IPS-18c (cell line): ENCODE measurements at regions not wholly inside any gene's neighbourhood (a gene's known extent, or its start where the extent isn't known, plus 50 kb on each side); places are given as distances from the start of the nearest gene placed in this dataset.

Experiments used
- H3K4me3 ChIP-seq: 2 replicates; pipeline ENCODE4 v1.7.0; 2013; ENCODE audit warnings: low read depth, mild to moderate bottlenecking, low read length, moderate library complexity; ENCODE audit not compliant: insufficient read depth
- H3K9me3 ChIP-seq: one replicate; pipeline ENCODE4 v1.6.1; 2013; ENCODE audit warnings: mild to moderate bottlenecking, low read length, moderate library complexity; ENCODE audit not compliant: control insufficient read depth, insufficient read depth

DNA sequence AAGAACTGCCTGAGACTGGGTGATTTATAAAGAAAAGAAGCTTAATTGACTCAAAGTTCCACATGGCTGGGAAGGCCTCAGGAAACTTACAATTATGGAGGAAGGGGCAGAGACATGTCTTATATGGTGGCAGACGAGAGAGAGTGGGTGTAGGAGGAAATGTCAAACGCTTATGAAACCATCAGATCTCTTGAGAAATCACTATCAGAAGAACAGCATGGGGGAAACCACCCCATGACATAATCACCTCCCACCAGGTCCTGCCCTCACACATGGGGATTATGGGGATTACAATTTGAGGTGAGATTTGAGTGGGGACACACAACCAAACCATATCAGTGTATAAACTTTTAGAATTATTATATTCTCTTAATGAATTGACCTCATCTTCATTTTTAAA is 335.9 kb upstream of the DPYD start:
- Histone ChIP-seq H3K4me3 (no peak overlapping the region), H3K9me3 (no peaks in the 10 kb centered on the region)

DNA sequence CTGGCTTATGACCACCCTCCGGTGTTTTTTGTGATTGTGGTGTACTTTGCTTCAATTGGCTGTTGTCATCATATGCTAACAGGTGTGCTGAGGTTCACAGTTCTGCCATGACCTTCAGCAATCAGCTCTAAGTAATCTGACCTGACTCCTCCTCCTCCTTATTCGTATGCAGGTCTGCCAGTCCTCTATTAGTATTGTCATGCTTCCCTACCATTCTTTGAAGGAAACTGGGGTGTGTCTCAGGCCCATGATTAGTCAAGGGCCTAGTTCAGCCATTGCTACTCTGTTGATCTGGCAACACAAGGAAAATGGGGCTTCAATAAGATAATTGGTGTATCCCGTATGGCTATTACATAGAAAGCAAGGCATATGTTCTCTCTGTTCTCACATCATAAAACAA is 332.3 kb upstream of the DPYD start:
- no peaks in the 10 kb centered on the region for H3K9me3 ChIP-seq
- H3K4me3 ChIP-seq = no peak overlapping the region

DNA sequence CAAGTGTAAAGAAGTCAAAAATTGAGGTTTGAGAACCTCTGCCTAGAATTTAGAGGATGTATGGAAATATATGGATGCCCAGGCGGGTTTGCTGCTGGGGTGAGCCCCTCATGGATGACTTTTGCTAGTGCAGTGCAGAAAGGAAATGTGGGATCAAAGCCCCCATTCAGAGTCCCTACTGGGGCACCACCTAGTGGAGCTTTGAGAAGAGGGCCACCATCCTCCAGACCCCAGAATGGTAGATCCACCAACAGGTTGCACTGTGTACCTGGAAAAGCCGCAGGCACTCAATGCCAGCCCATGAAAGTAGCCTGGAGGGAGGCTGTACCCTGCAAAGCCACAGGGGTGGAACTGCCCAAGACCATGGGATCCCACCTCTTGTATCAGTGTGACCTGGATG is 330.7 kb upstream of the DPYD start:
- H3K9me3 ChIP-seq = no peaks in the 10 kb centered on the region
- H3K4me3 ChIP-seq = no peak overlapping the region

DNA sequence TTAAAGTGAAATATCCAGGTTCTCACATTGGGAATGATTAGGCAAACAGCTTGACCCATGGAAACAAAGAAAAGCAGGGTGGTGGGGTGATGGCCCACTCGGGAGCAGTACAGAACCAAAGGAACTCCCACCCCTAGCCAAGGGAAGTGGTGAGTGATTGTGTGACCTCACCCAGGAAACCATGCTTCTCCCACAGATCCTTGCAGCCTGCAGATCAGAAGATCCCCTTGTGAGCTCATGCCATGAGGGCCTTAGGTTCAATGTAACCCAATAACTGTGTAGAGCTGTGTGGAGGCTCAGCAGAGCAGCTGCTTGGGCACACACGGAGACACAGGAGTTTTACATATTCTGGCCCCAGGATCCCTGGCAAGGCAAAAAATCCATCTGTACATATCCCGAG is 311.8 kb upstream of the DPYD start:
- H3K4me3 ChIP-seq = no peak overlapping the region
- H3K9me3 ChIP-seq = peaks cover 3% of the 10 kb centered on the region

DNA sequence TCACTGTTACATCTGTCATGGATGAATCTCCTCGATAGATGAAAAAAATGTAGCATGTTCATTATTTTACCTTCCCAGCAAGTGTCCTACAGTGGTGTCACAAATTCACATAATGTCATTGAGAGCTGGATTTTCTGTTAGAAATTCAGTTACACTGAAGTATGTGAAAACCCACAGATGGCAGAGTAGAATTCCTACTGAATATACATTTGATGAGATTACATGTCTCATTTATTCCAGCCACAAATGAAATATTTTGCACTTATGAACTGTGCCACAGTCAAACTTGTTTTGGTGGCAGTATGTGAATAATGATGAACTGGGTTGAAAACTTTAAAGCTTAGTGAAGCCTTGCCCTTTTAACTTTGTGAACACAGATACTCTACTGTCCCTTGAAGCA is 301.9 kb upstream of the DPYD start:
- Histone ChIP-seq H3K4me3 (no peak overlapping the region), H3K9me3 (no peaks in the 10 kb centered on the region)

DNA sequence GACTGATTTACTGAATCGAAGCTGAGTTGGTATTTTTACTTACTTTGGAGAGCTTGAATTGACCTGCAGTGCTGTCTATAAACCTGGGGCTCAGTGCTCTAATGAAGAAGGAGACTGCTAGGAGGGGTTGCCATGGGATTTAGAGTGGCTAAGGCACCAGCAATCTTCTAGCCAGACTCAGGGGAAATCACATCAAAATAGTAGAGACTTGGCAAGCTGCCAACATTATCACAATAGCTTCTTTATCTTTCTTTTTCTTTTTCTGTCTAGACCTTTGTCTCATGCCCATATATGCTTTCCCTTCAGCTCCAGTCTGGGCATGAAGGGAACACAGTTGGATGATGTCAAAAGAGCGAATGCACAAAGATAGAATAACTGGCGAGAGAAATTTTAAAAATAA is 301.1 kb upstream of the DPYD start:
- Histone ChIP-seq H3K4me3 (no peak overlapping the region), H3K9me3 (no peaks in the 10 kb centered on the region)

DNA sequence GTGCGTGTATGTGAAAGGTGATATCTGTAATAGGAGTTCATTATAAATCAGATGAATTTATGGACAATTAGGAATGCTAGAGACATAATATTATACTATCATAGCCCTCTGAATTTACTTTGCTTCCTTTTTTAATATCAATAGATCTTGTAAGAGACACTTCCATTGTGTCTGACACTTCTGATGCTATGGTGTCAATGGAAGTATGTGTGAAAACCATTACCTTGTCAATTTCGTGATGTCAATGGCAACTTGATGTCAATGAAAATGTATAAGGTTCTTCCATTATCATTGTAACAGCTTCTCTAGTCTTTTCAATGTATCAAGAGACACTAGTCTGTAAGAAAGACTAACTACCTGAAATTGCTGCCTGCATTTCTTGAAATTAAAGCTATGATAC is 296.8 kb upstream of the DPYD start:
- Histone ChIP-seq H3K9me3 (no peaks in the 10 kb centered on the region), H3K4me3 (no peak overlapping the region)

DNA sequence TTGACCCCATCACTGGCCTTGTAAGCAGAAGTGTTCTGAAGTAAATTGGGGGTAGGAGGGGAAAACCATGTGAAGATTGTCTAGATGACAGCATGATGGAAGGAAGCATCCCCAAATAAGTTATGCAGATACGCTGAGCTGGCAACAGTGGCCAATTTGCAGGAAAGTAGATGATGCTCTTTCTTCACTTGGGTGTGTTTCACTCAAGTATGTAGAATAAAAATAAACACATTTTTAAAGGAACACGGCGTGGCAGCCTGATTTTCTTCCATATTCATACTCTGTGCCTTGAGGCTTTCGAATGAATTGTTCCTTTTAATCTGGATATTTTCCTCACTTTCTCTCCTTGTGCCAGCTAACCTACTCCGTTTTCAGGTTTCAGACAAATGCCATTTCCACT is 295.5 kb upstream of the DPYD start:
- H3K9me3 ChIP-seq = no peaks in the 10 kb centered on the region
- no peak overlapping the region for H3K4me3 ChIP-seq

DNA sequence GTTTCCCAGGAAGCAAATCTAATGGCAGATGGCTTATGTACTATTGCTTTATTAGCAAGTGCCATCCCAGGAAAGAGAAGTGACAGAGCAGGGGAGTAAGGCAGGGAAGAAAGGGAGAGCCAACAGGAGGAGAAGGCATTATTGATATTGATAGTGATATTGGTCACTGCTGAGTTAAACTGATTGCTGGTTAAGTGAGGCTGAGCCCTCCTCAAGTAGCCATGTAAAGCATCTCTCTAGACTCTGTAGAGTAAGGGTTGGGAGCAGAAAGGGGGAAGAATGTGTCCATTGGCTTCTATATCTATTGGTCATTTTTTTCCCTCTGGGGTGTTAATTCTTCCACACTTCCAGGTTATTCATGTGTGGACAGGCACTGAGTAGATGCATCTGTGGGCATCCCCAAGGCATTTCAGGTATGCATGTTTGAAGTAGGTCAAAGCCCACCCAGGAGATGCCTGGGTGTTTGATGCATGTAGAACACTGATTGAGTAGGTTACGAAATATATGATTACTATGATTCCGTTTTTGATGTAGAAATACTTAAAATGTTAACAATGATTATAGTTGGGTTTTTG is 290.5 kb upstream of the DPYD start:
- Histone ChIP-seq H3K9me3 (no peaks in the 10 kb centered on the region), H3K4me3 (no peak overlapping the region)

DNA sequence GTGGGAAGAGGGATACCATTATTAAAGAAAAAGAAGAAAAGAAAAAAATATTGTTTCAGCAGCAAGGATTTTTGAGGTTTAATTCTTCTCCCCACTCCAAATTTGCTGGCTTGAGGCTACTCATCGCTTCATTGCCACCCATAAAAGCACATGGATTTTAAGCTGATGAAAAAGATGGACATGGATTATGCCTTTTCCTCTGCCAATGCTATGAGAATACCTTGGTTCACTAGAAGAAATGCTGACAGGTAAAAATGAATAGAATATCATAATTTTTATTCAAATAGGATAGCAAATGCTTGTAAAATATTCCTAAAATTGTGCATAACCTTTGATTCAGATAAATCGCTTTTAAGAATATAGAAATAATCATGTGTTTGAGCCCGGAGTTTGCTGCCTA is 289.7 kb upstream of the DPYD start:
- Histone ChIP-seq H3K9me3 (no peaks in the 10 kb centered on the region), H3K4me3 (no peak overlapping the region)

DNA sequence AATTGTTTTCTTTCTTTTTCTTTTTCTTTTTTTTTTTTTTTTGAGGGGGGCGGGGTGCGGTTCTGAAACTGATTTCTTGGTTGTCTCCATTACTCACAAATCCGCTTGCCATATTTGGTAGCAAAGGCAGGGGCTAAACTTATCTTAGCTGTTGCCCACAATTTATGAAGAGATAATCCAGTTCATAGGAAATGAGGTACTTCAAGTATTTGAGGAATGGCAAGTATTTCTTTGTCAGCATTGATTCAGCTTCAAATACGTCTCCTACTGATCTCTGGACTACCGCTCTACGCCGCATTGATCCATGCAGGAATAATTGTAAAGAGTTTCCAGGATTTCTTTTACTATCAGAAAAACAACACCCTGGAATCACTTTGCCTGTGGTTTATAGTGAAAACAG is 289.2 kb upstream of the DPYD start:
- Histone ChIP-seq H3K4me3 (no peak overlapping the region), H3K9me3 (no peaks in the 10 kb centered on the region)

DNA sequence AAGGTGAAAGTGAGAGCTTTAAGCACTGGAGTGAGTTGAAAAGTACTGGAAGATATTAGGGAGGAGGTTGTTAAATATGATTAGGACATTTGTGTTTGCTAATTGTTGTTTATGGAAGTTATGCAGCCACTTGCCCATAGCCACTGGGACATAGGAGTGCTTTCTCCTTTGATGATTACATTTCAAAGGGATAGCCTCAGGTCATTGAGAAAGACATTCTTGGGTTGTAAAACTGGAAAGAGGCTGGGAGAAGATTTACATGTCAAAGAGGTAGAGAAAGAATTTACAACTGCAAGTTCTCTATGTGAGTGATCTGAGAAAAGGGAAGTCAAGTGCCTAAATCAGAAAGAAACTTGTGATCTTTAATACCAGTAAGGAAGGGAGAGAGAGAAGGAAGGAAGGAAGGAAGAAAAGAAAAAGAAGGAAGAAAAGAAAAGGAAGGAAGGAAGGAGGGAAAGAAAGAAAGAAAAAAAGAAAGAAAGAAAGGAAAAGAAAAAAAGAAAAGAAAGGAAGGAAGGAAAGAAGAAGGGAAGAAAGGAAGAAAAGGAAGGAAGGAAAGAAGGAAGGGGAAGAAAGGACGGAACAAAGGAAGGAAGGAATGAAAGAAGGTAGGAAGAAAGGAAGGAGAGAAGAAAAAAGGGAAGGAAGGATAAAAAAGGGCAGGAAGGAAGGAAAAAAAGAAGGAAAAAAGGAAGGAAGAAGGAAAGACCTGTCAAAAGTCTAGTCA is 284.6 kb upstream of the DPYD start:
- H3K4me3 ChIP-seq = no peak overlapping the region

DNA sequence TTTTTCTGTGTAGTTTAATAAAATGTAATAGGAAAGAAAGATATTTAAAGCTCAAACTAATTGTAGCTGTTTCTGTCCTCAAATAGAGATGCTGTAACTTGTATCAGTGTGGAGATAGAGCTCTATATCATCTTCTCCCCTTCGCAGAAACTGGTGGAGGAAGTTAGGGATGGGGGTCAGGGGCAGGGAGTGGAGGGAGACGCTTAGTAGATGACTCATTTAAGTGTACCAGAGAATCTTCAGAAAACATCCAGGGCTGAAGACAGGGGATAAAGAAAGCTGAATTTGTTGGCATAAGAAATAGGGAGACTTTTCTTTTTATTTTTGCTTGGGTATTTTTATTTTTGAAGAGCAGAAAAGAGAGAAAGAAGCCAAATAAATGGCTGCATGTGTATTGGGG is 282.6 kb upstream of the DPYD start:
- H3K9me3 ChIP-seq = no peaks in the 10 kb centered on the region

More for the DNA sequence above, 284.6 kb upstream of the DPYD start:
- no peaks in the 10 kb centered on the region for H3K9me3 ChIP-seq

DNA sequence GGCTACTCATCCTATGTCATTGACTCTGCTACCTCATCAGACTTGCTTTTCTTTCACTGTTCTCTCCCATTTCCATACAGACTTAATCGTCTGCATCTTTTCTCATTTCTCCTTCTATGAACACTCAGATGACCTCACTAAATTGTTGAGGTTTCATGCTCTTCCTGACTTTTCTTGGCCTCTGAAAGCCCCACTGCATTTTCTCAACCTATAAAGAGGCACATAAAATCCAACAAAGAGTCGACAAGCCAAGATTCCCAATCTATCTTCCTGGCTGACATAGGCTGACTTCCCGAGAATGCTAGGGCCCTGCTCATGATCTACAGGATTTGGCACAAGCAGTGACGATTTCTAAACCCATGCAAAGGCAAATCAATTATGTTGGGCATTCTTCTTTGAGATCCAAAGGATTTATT is 280.8 kb upstream of the DPYD start:
- H3K9me3 ChIP-seq = no peaks in the 10 kb centered on the region
- H3K4me3 ChIP-seq = no peak overlapping the region

More for the DNA sequence above, 282.6 kb upstream of the DPYD start:
- no peak overlapping the region for H3K4me3 ChIP-seq

DNA sequence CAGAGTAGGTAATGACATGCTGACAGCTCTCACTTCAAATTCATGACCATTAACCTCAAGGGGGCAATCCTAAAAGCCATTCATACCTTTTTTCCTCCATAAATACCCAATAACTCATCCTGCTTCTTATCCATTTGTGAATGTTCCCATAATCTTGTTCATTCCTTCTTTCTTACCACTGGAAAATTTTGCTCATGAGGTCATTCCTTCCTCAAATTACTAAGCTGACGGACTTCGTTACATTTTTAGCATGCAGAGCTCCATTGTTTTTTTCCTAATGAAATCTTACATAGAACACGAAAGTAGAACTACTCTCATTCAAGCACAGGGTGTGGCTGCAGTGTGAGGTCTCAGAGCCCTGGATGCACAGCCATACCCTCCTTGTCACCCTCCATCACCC is 276.5 kb upstream of the DPYD start:
- Histone ChIP-seq H3K4me3 (no peak overlapping the region), H3K9me3 (no peaks in the 10 kb centered on the region)

DNA sequence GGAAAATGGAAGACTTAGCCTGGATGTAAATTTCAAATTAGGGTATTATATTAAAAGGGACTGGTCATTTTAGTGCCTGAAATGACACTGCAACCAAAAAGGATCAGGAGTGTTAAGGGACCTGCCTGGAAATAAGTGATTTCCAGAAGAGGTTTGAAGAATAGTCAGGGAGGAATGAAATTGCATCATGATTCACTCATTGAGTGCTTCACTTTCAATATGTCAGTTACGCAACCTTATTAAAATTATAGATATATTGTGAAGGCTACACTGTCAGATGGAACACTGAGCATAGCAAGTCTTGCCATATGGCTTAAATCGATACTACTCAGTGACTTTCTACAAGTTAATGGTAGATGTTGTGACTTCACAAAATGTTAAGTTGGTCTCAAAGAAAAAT is 275.2 kb upstream of the DPYD start:
- Histone ChIP-seq H3K9me3 (no peaks in the 10 kb centered on the region), H3K4me3 (no peak overlapping the region)

DNA sequence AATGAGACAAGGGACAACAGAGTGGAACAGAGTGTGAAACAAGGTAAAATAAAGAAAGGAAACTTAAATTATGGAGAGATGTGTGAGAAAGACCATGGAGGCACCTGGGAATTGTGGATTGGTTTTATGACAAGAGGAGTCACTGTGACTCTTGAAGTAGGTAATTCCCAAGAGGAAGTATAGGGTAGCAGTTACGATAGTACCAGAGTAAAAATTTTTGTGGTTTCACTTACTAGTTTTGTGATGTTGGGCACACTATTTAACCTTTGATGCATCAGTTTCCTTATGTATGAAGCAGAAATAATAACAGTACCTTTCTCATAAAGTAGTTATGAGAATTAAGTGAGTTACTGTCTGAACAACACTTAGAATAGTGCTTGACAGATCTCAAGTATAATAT is 267.9 kb upstream of the DPYD start:
- Histone ChIP-seq H3K9me3 (no peaks in the 10 kb centered on the region), H3K4me3 (no peak overlapping the region)

DNA sequence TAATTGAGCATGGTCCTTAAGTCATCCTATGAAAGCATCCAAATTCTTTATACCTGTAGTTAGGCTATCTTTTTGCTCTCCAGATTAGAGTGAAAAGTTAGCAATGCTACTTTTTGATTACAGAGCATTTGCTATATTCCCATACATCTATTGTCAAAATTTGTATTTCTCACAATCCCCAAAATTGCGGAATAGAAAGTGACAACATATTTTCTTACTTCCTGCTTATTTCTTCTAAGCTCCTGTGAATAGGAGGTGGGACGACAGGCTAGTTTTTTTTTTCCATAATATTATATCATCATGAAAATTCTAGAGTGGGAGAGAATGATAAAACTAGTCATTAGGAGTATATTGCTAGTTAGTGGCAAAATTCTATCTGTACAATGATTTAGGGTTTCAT is 264.0 kb upstream of the DPYD start:
- Histone ChIP-seq H3K9me3 (no peaks in the 10 kb centered on the region), H3K4me3 (no peak overlapping the region)
